ENCODE measurements at regions not wholly inside any gene's neighbourhood (a gene's known extent, or its start where the extent isn't known, plus 50 kb on each side); places are given as distances from the start of the nearest gene placed in this dataset.

GRCh38 chr1:112253366-112253765, 142.6 kb upstream of the CTTNBP2NL start:
- TF ChIP-seq POLR2A (IDR thresholded peaks at IDR 0.05; ENCODE audit: low read depth, low read length) (no peak), TAF1 (IDR thresholded peaks at IDR 0.05; ENCODE audit: borderline replicate concordance, low read depth, low read length) (no peak), POLR2AphosphoS5 (IDR thresholded peaks at IDR 0.05; ENCODE audit: low read depth, low read length) (no peak)
